K562 (cell line): ENCODE measurements at regions not wholly inside any gene's neighbourhood (a gene's known extent, or its start where the extent isn't known, plus 50 kb on each side); places are given as distances from the start of the nearest gene placed in this dataset.

Source experiments
- BRD9 ChIP-seq: fragments of 450-650 bp; IDR thresholded peaks from 2 replicates; pipeline ENCODE4 v1.6.1; 2018; ENCODE audit warnings: low read depth; ENCODE audit not compliant: partially characterized antibody
- CBX3 ChIP-seq, 2 experiments: IDR thresholded peaks; 1 replicate in 1 of 2; 2 replicates in 1 of 2; pipeline ENCODE4 v1.6.1; 2012; ENCODE audit warnings: inconsistent platforms in 2 of 2, low read length in 2 of 2, borderline replicate concordance in 1 of 2, control low read depth in 1 of 2
- CSDE1 ChIP-seq, 2 experiments: fragments of 450-650 bp; IDR thresholded peaks; 2 replicates each; pipeline ENCODE4 v1.6.1; 2016; ENCODE audit warnings: mild to moderate bottlenecking in 1 of 2
- GTF3C2 ChIP-seq: IDR thresholded peaks from 3 replicates; pipeline ENCODE4 v1.6.1; 2011; ENCODE audit warnings: borderline replicate concordance, mild to moderate bottlenecking, moderate library complexity; ENCODE audit not compliant: insufficient read length; ENCODE audit errors: extremely low read depth
- HEY1 ChIP-seq: fragments of 250-450 bp; sonication (Bioruptor Pico); IDR thresholded peaks from 2 replicates; pipeline ENCODE4 v1.5.0; 2020; ENCODE audit warnings: mild to moderate bottlenecking, moderate library complexity, borderline replicate concordance
- KDM2B ChIP-seq: fragments of 250-450 bp; sonication (Bioruptor Pico); IDR thresholded peaks from 2 replicates; pipeline ENCODE4 v1.8.0; 2021; ENCODE audit warnings: mild to moderate bottlenecking, moderate library complexity
- RNF219 ChIP-seq: fragments of 250-450 bp; sonication (Bioruptor Pico); IDR thresholded peaks from 2 replicates; pipeline ENCODE4 v1.5.0; 2022; ENCODE audit warnings: mild to moderate bottlenecking
- RREB1 ChIP-seq: fragments of 250-450 bp; sonication (Bioruptor Pico); IDR thresholded peaks from 2 replicates; pipeline ENCODE4 v1.4.0; 2020
- STAG1 ChIP-seq: sonication (generic); formaldehyde crosslinking; IDR thresholded peaks from 2 replicates; pipeline ENCODE4 v1.5.0; 2020; ENCODE audit warnings: missing genetic modification reagents, borderline replicate concordance
- STAT6 ChIP-seq: sonication (generic); formaldehyde crosslinking; IDR thresholded peaks from 2 replicates; pipeline ENCODE4 v1.8.1; 2023; ENCODE audit warnings: mild to moderate bottlenecking, missing genetic modification reagents
- ZBTB8A ChIP-seq: fragments of 450-650 bp; IDR thresholded peaks from 2 replicates; pipeline ENCODE4 v1.6.1; 2018; ENCODE audit warnings: mild to moderate bottlenecking, moderate library complexity; ENCODE audit not compliant: partially characterized antibody
- ZFP30 ChIP-seq: fragments of 250-450 bp; sonication (Bioruptor Pico); IDR thresholded peaks from 2 replicates; pipeline ENCODE4 v1.8.0; 2022; ENCODE audit warnings: moderate library complexity, mild to moderate bottlenecking, inconsistent platforms, borderline replicate concordance
- ZNF707 ChIP-seq: fragments of 250-450 bp; sonication (Bioruptor Pico); conservative IDR thresholded peaks from 2 replicates; pipeline ENCODE4 v1.8.0; 2022; ENCODE audit warnings: inconsistent platforms, mild to moderate bottlenecking, moderate library complexity

GRCh38 chr2:12074126-12074844 is 327.9 kb downstream of the LPIN1 start (continued):
- TF ChIP-seq STAT6 (CRISPR knock-in tag) (no peak), ZBTB8A (no peak), HEY1 (CRISPR knock-in tag) (no peak), ZFP30 (CRISPR knock-in tag) (no peak), RREB1 (CRISPR knock-in tag) (peak; percentile 93), BRD9 (no peak), GTF3C2 (no peak), KDM2B (CRISPR knock-in tag) (no peak), STAG1 (no peak), ZNF707 (no peak), CBX3 (IDR thresholded peaks at IDR 0.05; ENCODE audit: borderline replicate concordance in 1 of 2, low read length in 2 of 2) (peak in 1 of 2 experiments; percentile 28; a peak in 1 of 3 replicates), RNF219 (CRISPR knock-in tag) (no peak), CSDE1 (IDR thresholded peaks at IDR 0.05) (no peak)
